OCI-LY7 (cell line): ENCODE measurements at regions not wholly inside any gene's neighbourhood (a gene's known extent, or its start where the extent isn't known, plus 50 kb on each side); places are given as distances from the start of the nearest gene placed in this dataset.

Source experiments
- BruUV-seq: library from RNA; stranded (reverse); fragments of 400-500 nt; replicated peaks from 2 replicates; lab custom pipeline; 2021; lab: Mats Ljungman, UMichigan
- CTCF ChIA-PET: fragments of 300-600 bp; sonication (Branson Sonifier 250); formaldehyde crosslinking; loops from one replicate; lab custom pipeline; 2022; ENCODE audit warnings: antibody characterized with exemption; ENCODE audit not compliant: unreplicated experiment; lab: Charles Lee
- POLR2A ChIA-PET: fragments of 300-600 bp; sonication (Branson Sonifier 250); formaldehyde crosslinking; loops from one replicate; lab custom pipeline; 2022; ENCODE audit warnings: antibody characterized with exemption; lab: Charles Lee
- DNase-seq: peaks from one replicate; pipeline ENCODE4 v3.0.0-alpha.2; 2015; ENCODE audit warnings: low spot score
- H2AFZ ChIP-seq: fragments of 200-600 bp; sonication (generic), shearing (Covaris generic); 2 replicates; pipeline ENCODE4 v1.6.1; 2014; ENCODE audit warnings: mild to moderate bottlenecking, antibody characterized with exemption, low read length, moderate library complexity
- H3K27ac ChIP-seq: fragments of 200-600 bp; sonication (generic); 2 replicates; pipeline ENCODE4 v1.5.1; 2014; ENCODE audit warnings: mixed run types, low read depth, mild to moderate bottlenecking, moderate library complexity, low read length, inconsistent platforms; ENCODE audit not compliant: poor library complexity, severe bottlenecking
- H3K36me3 ChIP-seq: fragments of 200-600 bp; sonication (generic); 2 replicates; pipeline ENCODE4 v1.6.1; 2014; ENCODE audit warnings: mild to moderate bottlenecking, antibody characterized with exemption, low read length, moderate library complexity, mixed read lengths; ENCODE audit not compliant: insufficient read depth
- H3K4me1 ChIP-seq: fragments of 200-600 bp; sonication (generic); 2 replicates; pipeline ENCODE4 v1.5.1; 2014; ENCODE audit warnings: mild to moderate bottlenecking, low read length; ENCODE audit not compliant: insufficient read depth, poor library complexity, severe bottlenecking
- H3K4me2 ChIP-seq: fragments of 200-600 bp; sonication (generic); 2 replicates; pipeline ENCODE4 v1.6.1; 2014; ENCODE audit warnings: mild to moderate bottlenecking, low read length
- H3K4me3 ChIP-seq: fragments of 200-600 bp; sonication (generic); 2 replicates; pipeline ENCODE4 v1.5.1; 2014; ENCODE audit warnings: mild to moderate bottlenecking, low read depth, low read length; ENCODE audit not compliant: poor library complexity, severe bottlenecking
- H3K79me2 ChIP-seq: fragments of 200-600 bp; sonication (generic); 2 replicates; pipeline ENCODE4 v1.6.1; 2016; ENCODE audit warnings: low read depth, mild to moderate bottlenecking, low read length, moderate library complexity, mixed read lengths; ENCODE audit not compliant: insufficient read depth
- H3K9me2 ChIP-seq: fragments of 200-600 bp; sonication (generic); 2 replicates; pipeline ENCODE4 v1.6.1; 2016; ENCODE audit warnings: mild to moderate bottlenecking, low read length, mixed read lengths; ENCODE audit not compliant: insufficient read depth
- H3K9me3 ChIP-seq: fragments of 200-600 bp; sonication (generic); 2 replicates; pipeline ENCODE4 v1.6.1; 2014; ENCODE audit warnings: mild to moderate bottlenecking, mixed run types, low read length, mixed read lengths
- H4K20me1 ChIP-seq: fragments of 200-600 bp; sonication (generic); 2 replicates; pipeline ENCODE4 v1.6.1; 2014; ENCODE audit warnings: mild to moderate bottlenecking, antibody characterized with exemption, low read length, moderate library complexity, mixed read lengths; ENCODE audit not compliant: insufficient read depth
- EZH2phosphoT487 ChIP-seq: fragments of 200-600 bp; sonication (generic); IDR thresholded peaks from 2 replicates; pipeline ENCODE4 v1.6.1; 2018; ENCODE audit warnings: low read depth, borderline replicate concordance, mild to moderate bottlenecking, mixed run types, antibody characterized with exemption, low read length, moderate library complexity, mixed read lengths
- intact Hi-C: fragments of 100-400 bp; cut with micrococcal nuclease; formaldehyde crosslinking; loops from one replicate; pipeline ENCODE4 v1.10.0; 2022; ENCODE audit not compliant: unreplicated experiment
- TF ChIP-seq, protein P1 (sequence below): fragments of 200-600 bp; sonication (generic); conservative IDR thresholded peaks from 2 replicates; pipeline ENCODE4 v1.5.1; 2014; ENCODE audit warnings: mild to moderate bottlenecking, antibody characterized with exemption, low read length, moderate library complexity, mixed read lengths

DNA sequence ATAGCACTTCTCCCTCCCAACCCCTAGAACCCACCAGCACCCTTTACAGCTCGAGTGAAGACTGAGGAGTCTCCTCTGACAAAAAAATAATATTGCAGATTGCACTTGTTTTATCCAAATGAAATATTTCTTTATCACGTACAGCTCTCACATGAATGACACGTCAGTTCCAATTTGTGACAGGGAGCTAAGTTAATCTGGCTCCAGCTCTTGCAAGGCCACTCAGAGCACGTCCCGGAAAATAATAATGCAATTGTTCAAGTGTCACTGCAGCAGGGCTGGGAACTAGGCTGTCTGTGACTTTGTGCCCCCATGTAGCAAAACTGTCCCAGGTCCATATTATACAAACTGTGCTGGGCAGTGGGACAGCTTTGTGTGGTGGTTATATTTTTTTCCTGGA, 539.6 kb downstream of the VRK1 start:
- Histone ChIP-seq H3K4me2 (no peak overlapping the region), H3K4me3 (no peak overlapping the region), H3K9me3 (no peaks in the 10 kb centered on the region), H3K9me2 (no peaks in the 10 kb centered on the region), H2AFZ (no peak overlapping the region), H3K27ac (no peak overlapping the region), H3K79me2 (no peaks in the 10 kb centered on the region), H3K4me1 (no peaks in the 10 kb centered on the region), H4K20me1 (no peaks in the 10 kb centered on the region), H3K36me3 (no peaks in the 10 kb centered on the region)
- ChIA-PET CTCF (no interaction called here), POLR2A (interaction anchor here (0.5 to 1.1 kb wide), 2 partner anchors 289 to 1924 kb away, joined by 3 read pairs; no protein-coding TSS in a partner anchor)
- no peak for TF ChIP-seq EZH2phosphoT487
- TF ChIP-seq, protein P1, sequence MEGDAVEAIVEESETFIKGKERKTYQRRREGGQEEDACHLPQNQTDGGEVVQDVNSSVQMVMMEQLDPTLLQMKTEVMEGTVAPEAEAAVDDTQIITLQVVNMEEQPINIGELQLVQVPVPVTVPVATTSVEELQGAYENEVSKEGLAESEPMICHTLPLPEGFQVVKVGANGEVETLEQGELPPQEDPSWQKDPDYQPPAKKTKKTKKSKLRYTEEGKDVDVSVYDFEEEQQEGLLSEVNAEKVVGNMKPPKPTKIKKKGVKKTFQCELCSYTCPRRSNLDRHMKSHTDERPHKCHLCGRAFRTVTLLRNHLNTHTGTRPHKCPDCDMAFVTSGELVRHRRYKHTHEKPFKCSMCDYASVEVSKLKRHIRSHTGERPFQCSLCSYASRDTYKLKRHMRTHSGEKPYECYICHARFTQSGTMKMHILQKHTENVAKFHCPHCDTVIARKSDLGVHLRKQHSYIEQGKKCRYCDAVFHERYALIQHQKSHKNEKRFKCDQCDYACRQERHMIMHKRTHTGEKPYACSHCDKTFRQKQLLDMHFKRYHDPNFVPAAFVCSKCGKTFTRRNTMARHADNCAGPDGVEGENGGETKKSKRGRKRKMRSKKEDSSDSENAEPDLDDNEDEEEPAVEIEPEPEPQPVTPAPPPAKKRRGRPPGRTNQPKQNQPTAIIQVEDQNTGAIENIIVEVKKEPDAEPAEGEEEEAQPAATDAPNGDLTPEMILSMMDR, result no peak
- BruUV-seq, result no TSS peak
- intact Hi-C loops, result no loop called here
- DNase-seq, result no peak

DNA sequence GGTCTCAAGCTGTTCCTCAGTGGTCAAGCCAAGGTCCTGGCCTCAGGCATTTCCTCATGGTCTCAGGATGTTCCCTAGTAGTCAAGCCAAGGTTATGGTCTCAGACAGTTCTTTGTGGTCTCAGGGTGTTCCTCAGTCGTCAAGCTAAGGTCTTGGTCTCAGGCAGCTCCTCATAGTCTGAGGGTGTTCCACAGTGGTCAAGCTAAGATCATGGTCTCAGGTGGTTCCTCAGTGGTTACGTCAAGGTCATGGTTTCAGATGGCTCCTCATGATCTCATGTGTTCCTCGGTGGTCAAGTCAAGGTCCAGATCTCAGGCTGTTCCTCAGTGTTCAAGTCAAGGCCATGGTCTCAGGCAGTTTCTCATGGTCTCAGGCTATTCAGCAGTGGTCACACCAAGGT, 540.1 kb downstream of the VRK1 start:
- Histone ChIP-seq H3K9me3 (no peaks in the 10 kb centered on the region), H3K79me2 (no peaks in the 10 kb centered on the region), H3K9me2 (no peaks in the 10 kb centered on the region), H3K27ac (no peak overlapping the region), H3K4me3 (no peak overlapping the region), H3K36me3 (no peaks in the 10 kb centered on the region), H3K4me2 (no peak overlapping the region), H2AFZ (no peak overlapping the region), H3K4me1 (no peaks in the 10 kb centered on the region), H4K20me1 (no peaks in the 10 kb centered on the region)
- ChIA-PET CTCF (no interaction called here), POLR2A (interaction anchor here (0.5 to 1.1 kb wide), 2 partner anchors 288 to 1924 kb away, joined by 3 read pairs; no protein-coding TSS in a partner anchor)
- no peak for TF ChIP-seq EZH2phosphoT487
- TF ChIP-seq, protein P1, result no peak
- intact Hi-C loops, result no loop called here
- DNase-seq, result no peak
- BruUV-seq, result no TSS peak

DNA sequence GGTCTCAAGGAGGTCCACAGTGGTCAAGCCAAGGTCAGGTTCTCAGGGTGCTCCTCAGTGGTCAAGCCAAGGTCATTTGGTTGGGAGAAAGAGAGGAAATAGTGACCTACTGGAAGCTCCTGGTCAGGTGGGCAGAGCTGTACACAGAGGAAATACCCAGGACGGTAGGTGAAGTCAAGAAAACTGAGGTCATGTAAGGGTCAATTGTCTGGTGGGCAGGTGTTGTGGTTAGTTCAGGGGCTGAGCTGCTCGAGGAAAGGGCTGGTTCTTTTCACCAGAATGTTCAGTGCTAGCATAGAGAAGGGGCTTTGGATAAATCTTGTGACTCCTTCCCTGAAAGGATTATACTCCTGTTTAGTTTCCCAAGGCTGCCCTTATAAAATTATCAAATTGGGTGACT, 540.5 kb downstream of the VRK1 start:
- Histone ChIP-seq H3K9me3 (no peaks in the 10 kb centered on the region), H3K27ac (no peak overlapping the region), H3K36me3 (no peaks in the 10 kb centered on the region), H2AFZ (no peak overlapping the region), H3K9me2 (no peaks in the 10 kb centered on the region), H3K79me2 (no peaks in the 10 kb centered on the region), H3K4me3 (no peak overlapping the region), H3K4me2 (no peak overlapping the region), H4K20me1 (no peaks in the 10 kb centered on the region), H3K4me1 (no peaks in the 10 kb centered on the region)
- no peak for DNase-seq
- ChIA-PET CTCF (no interaction called here), POLR2A (no interaction called here)
- intact Hi-C loops, result no loop called here
- no peak for TF ChIP-seq EZH2phosphoT487
- TF ChIP-seq, protein P1, result no peak
- no TSS peak for BruUV-seq
